ENCODE measurements at regions not wholly inside any gene's neighbourhood (a gene's known extent, or its start where the extent isn't known, plus 50 kb on each side); places are given as distances from the start of the nearest gene placed in this dataset.

DNA sequence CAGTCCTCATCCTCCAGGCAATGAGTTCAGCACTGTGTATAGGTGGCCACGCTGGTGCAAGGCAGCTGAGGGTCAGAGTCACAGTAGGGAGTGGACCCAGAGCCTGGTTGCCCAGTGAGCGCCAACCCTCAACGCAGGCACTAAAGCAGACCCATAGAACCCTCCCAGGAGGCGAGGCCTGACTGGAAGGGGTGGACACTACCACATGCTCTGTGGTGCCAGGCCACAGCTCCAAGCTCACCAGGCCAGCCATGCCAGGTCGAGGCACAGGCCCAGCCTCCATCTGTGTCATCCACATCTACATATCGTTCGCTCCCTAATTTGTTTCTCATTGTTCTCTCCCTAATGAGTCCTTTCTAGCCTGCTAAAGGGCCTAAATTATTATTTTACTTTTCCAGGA is 165.8 kb upstream of the GPR12 start (continued):
- TF ChIP-seq, protein P1, sequence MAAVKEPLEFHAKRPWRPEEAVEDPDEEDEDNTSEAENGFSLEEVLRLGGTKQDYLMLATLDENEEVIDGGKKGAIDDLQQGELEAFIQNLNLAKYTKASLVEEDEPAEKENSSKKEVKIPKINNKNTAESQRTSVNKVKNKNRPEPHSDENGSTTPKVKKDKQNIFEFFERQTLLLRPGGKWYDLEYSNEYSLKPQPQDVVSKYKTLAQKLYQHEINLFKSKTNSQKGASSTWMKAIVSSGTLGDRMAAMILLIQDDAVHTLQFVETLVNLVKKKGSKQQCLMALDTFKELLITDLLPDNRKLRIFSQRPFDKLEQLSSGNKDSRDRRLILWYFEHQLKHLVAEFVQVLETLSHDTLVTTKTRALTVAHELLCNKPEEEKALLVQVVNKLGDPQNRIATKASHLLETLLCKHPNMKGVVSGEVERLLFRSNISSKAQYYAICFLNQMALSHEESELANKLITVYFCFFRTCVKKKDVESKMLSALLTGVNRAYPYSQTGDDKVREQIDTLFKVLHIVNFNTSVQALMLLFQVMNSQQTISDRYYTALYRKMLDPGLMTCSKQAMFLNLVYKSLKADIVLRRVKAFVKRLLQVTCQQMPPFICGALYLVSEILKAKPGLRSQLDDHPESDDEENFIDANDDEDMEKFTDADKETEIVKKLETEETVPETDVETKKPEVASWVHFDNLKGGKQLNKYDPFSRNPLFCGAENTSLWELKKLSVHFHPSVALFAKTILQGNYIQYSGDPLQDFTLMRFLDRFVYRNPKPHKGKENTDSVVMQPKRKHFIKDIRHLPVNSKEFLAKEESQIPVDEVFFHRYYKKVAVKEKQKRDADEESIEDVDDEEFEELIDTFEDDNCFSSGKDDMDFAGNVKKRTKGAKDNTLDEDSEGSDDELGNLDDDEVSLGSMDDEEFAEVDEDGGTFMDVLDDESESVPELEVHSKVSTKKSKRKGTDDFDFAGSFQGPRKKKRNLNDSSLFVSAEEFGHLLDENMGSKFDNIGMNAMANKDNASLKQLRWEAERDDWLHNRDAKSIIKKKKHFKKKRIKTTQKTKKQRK (IDR thresholded peaks at IDR 0.05; ENCODE audit: borderline replicate concordance, low read depth, low read length) = no peak
- TF ChIP-seq IFI16 (CRISPR knock-in tag; IDR thresholded peaks at IDR 0.05) = no peak
- no peak for TF ChIP-seq HSF4 (CRISPR knock-in tag; IDR thresholded peaks at IDR 0.05; ENCODE audit: borderline replicate concordance)

DNA sequence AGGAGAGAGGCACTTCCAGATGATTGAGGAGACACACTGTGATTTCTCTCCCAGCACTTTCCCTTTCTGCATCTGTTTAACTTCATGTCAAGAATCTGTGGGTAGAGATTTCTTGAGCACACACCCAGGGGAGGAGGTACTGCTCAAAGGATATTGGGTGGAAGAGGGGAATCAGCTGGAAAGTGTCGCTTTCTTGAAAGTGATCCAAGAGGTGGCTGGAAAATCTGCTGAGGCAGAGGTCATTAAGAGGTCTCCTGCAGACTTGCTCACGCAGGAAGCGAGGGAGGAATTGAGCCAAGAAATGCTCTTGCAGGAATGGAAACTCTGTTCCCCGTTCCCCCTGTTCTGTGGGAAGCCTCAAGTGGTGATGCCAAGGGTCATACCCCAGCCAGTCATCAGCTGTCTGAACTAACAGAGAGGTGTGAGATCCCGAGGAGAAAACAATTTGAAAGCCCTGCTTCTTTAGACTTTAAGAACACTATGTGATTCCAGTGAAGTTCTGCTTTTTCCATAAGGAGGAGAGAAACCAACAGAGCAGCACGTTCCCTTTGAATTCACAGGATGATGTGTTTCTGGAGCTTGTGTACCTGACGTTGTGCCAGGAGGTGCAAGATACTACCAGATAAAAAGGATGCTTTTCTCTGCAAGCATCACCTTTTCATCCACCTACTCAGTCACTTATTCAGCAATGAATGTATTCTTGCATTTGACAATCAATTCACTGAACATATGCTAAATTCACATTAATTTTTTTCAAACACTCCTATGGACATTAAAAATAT is 163.4 kb upstream of the GPR12 start:
- WGBS (ENCODE audit: insufficient coverage, low coverage, missing lambda C conversion rate) = 0% methylated on average over 5 of the region's 7 CpGs
- Histone ChIP-seq H3K4me2 (ENCODE audit: insufficient read depth, low read length) (no peak overlapping the region), H3K9me3 (replicated peaks; ENCODE audit: control insufficient read depth, insufficient read depth, low read depth, low read length) (no peaks in the 10 kb centered on the region), H2AFZ (ENCODE audit: low read depth, low read length) (no peak overlapping the region), H3K9me1 (ENCODE audit: control insufficient read depth, insufficient read depth, low read length) (no peaks in the 10 kb centered on the region), H4K20me1 (replicated peaks; ENCODE audit: control insufficient read depth, insufficient read depth, low read length) (no peaks in the 10 kb centered on the region; the same call in 1 of the 2 replicates), H3K36me3 (ENCODE audit: control insufficient read depth, insufficient read depth, low read length) (no peaks in the 10 kb centered on the region), H3K79me2 (ENCODE audit: control insufficient read depth, insufficient read depth, low read length) (no peaks in the 10 kb centered on the region), H3K27ac (ENCODE audit: extremely low read depth, low read depth, low read length) (no peak overlapping the region), H3K4me3 (no peak overlapping the region), H3K9ac (ENCODE audit: insufficient read depth in 1 of 2, low read depth in 2 of 2, low read length in 2 of 2) (no peak overlapping the region), H3K4me1 (replicated peaks in 1 of 2; ENCODE audit: control insufficient read depth in 2 of 2, insufficient read depth in 2 of 2, low read length in 2 of 2) (no peaks in the 10 kb centered on the region), H3K27me3 (ENCODE audit: control insufficient read depth in 2 of 2, insufficient read depth in 2 of 2, low read length in 2 of 2) (peaks cover 0 to 50% of the 10 kb centered on the region in 2 experiments)
- ATAC-seq (no peak), DNase-seq (ENCODE audit: extremely low read depth in 1 of 4, low spot score in 3 of 4) (no peak), FAIRE-seq (no peak)
- ChIA-PET CTCF (ENCODE audit: low intra/inter-chr PET ratio) (interaction anchor here (0.7 kb wide), 1 partner anchor 1469 kb away, joined by 3 read pairs; no protein-coding TSS in a partner anchor), POLR2A (no interaction called here)
- no TSS peak for BruUV-seq (replicated peaks)
- intact Hi-C loops (cut with micrococcal nuclease) = loop anchor here (10.0 kb wide), 1 partner anchor 439 kb away; no protein-coding TSS in a partner anchor
- in situ Hi-C loops (cut with MboI) = no loop called here
- TF ChIP-seq, protein P2, sequence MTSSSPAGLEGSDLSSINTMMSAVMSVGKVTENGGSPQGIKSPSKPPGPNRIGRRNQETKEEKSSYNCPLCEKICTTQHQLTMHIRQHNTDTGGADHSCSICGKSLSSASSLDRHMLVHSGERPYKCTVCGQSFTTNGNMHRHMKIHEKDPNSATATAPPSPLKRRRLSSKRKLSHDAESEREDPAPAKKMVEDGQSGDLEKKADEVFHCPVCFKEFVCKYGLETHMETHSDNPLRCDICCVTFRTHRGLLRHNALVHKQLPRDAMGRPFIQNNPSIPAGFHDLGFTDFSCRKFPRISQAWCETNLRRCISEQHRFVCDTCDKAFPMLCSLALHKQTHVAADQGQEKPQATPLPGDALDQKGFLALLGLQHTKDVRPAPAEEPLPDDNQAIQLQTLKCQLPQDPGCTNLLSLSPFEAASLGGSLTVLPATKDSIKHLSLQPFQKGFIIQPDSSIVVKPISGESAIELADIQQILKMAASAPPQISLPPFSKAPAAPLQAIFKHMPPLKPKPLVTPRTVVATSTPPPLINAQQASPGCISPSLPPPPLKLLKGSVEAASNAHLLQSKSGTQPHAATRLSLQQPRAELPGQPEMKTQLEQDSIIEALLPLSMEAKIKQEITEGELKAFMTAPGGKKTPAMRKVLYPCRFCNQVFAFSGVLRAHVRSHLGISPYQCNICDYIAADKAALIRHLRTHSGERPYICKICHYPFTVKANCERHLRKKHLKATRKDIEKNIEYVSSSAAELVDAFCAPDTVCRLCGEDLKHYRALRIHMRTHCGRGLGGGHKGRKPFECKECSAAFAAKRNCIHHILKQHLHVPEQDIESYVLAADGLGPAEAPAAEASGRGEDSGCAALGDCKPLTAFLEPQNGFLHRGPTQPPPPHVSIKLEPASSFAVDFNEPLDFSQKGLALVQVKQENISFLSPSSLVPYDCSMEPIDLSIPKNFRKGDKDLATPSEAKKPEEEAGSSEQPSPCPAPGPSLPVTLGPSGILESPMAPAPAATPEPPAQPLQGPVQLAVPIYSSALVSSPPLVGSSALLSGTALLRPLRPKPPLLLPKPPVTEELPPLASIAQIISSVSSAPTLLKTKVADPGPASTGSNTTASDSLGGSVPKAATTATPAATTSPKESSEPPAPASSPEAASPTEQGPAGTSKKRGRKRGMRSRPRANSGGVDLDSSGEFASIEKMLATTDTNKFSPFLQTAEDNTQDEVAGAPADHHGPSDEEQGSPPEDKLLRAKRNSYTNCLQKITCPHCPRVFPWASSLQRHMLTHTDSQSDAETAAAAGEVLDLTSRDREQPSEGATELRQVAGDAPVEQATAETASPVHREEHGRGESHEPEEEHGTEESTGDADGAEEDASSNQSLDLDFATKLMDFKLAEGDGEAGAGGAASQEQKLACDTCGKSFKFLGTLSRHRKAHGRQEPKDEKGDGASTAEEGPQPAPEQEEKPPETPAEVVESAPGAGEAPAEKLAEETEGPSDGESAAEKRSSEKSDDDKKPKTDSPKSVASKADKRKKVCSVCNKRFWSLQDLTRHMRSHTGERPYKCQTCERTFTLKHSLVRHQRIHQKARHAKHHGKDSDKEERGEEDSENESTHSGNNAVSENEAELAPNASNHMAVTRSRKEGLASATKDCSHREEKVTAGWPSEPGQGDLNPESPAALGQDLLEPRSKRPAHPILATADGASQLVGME (CRISPR knock-in tag; IDR thresholded peaks at IDR 0.05) = no peak
- no peak for TF ChIP-seq PML (IDR thresholded peaks at IDR 0.05; ENCODE audit: low read length)
- TF ChIP-seq ZNF121 (CRISPR knock-in tag; conservative IDR thresholded peaks at IDR 0.05) = no peak
- TF ChIP-seq, protein P3, sequence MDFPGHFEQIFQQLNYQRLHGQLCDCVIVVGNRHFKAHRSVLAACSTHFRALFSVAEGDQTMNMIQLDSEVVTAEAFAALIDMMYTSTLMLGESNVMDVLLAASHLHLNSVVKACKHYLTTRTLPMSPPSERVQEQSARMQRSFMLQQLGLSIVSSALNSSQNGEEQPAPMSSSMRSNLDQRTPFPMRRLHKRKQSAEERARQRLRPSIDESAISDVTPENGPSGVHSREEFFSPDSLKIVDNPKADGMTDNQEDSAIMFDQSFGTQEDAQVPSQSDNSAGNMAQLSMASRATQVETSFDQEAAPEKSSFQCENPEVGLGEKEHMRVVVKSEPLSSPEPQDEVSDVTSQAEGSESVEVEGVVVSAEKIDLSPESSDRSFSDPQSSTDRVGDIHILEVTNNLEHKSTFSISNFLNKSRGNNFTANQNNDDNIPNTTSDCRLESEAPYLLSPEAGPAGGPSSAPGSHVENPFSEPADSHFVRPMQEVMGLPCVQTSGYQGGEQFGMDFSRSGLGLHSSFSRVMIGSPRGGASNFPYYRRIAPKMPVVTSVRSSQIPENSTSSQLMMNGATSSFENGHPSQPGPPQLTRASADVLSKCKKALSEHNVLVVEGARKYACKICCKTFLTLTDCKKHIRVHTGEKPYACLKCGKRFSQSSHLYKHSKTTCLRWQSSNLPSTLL (IDR thresholded peaks at IDR 0.05) = no peak
- no peak for TF ChIP-seq ZNF224 (CRISPR knock-in tag; IDR thresholded peaks at IDR 0.05)
- no peak for TF ChIP-seq CTBP1 (IDR thresholded peaks at IDR 0.05; ENCODE audit: borderline replicate concordance)

Data from K562 (cell line).